Body of pancreas (tissue), 4 donors: ENCODE measurements at regions not wholly inside any gene's neighbourhood (a gene's known extent, or its start where the extent isn't known, plus 50 kb on each side); places are given as distances from the start of the nearest gene placed in this dataset.

Experiments
- ATAC-seq: fragments of 150-250 bp; one replicate; pipeline ENCODE4 v1.9.1; 2016
- DNase-seq, 4 donors: peaks; one replicate each; pipeline ENCODE4 v3.0.0-alpha.2; 2019
- H3K27ac ChIP-seq, 4 donors: fragments of 200-600 bp; sonication (generic); 1 replicate in 3 of 4; 2 replicates in 1 of 4; pipeline versions ENCODE4 v1.5.1 to v1.6.1; 2016 to 2019; ENCODE audit warnings: mild to moderate bottlenecking in 1 of 4, mixed read lengths in 1 of 4, moderate library complexity in 1 of 4
- H3K27me3 ChIP-seq, 2 donors: fragments of 200-600 bp; sonication (generic); one replicate each; pipeline ENCODE4 v1.6.0; 2016; ENCODE audit warnings: mild to moderate bottlenecking in 1 of 2
- H3K36me3 ChIP-seq, 2 donors: fragments of 200-600 bp; sonication (generic); replicated peaks in 1 of 2; 2 replicates each; pipeline ENCODE4 v1.5.1; 2016; ENCODE audit warnings: low read depth in 2 of 2; ENCODE audit not compliant: insufficient read depth in 1 of 2
- H3K4me1 ChIP-seq: fragments of 200-600 bp; sonication (generic); one replicate; pipeline ENCODE4 v1.6.0; 2016
- H3K4me3 ChIP-seq, 2 donors: fragments of 200-600 bp; sonication (generic); 1 replicate in 1 of 2; 2 replicates in 1 of 2; pipeline ENCODE4 v1.5.1; 2016 to 2019
- H3K9me3 ChIP-seq, 3 donors: fragments of 200-600 bp; sonication (generic); 1 replicate in 2 of 3; 2 replicates in 1 of 3; pipeline ENCODE4 v1.5.1; 2016
- CTCF ChIP-seq, 7 experiments: fragments of 450-650 bp in 4 of 7; fragments of 200-600 bp in 3 of 7; sonication (generic) in 3 of 7; IDR thresholded peaks; one replicate each; pipeline ENCODE4 v1.5.1; 2016 to 2019; ENCODE audit warnings: antibody characterized with exemption in 7 of 7
- POLR2A ChIP-seq, 3 donors: fragments of 450-650 bp; IDR thresholded peaks; one replicate each; pipeline ENCODE4 v1.6.1; 2016; ENCODE audit warnings: antibody characterized with exemption in 3 of 3, mild to moderate bottlenecking in 2 of 3
- WGBS, 2 donors: methylation state at CpG; one replicate each; pipeline ENCODE4 v1.1.5; 2017; 5-methylcytosine and 5-hydroxymethylcytosine counted together
- intact Hi-C: fragments of 100-400 bp; cut with DNase I; formaldehyde crosslinking; loops from one replicate; pipeline ENCODE4 v1.15.1; 2023

GRCh38 chr11:109730669-109731068 lies 308.7 kb downstream of the C11orf87 start:
- no peaks in the 10 kb centered on the region for H3K9me3 ChIP-seq
- H3K27ac ChIP-seq: no peak overlapping the region
- H3K4me1 ChIP-seq: no peaks in the 10 kb centered on the region
- ATAC-seq (no peak), DNase-seq (no peak)
- no peaks in the 10 kb centered on the region for H3K27me3 ChIP-seq
- no peak for TF ChIP-seq CTCF (IDR thresholded peaks at IDR 0.05)
- TF ChIP-seq POLR2A (IDR thresholded peaks at IDR 0.05): no peak
- no peaks in the 10 kb centered on the region for H3K36me3 ChIP-seq
- intact Hi-C loops: no loop called here
- no peak overlapping the region for H3K4me3 ChIP-seq
- 50 to 52% methylated on average over 2 of the region's 2 CpGs for WGBS, 2 donors

- no peak for ATAC-seq
- TF ChIP-seq CTCF (IDR thresholded peaks at IDR 0.05) (no peak), POLR2A (IDR thresholded peaks at IDR 0.05) (no peak)
Measured at GRCh38 chr11:109731451-109731850, 309.5 kb downstream of the C11orf87 start.

GRCh38 chr11:109733245-109733644 lies 311.3 kb downstream of the C11orf87 start:
- intact Hi-C loops: no loop called here

More at GRCh38 chr11:109731451-109731850, 309.5 kb downstream of the C11orf87 start:
- Histone ChIP-seq H3K4me1 (no peaks in the 10 kb centered on the region), H3K4me3 (no peak overlapping the region), H3K9me3 (no peaks in the 10 kb centered on the region), H3K36me3 (no peaks in the 10 kb centered on the region), H3K27me3 (no peaks in the 10 kb centered on the region), H3K27ac (no peak overlapping the region)
- 81 to 91% methylated on average over 4 of the region's 4 CpGs for WGBS, 2 donors
- no peak for DNase-seq
- intact Hi-C loops: no loop called here

GRCh38 chr11:109734566-109734965 lies 312.6 kb downstream of the C11orf87 start:
- Histone ChIP-seq H3K4me3 (no peak overlapping the region), H3K36me3 (no peaks in the 10 kb centered on the region), H3K27me3 (no peaks in the 10 kb centered on the region), H3K27ac (no peak overlapping the region), H3K4me1 (no peaks in the 10 kb centered on the region), H3K9me3 (no peaks in the 10 kb centered on the region)
- TF ChIP-seq CTCF (IDR thresholded peaks at IDR 0.05) (no peak), POLR2A (IDR thresholded peaks at IDR 0.05) (no peak)
- 47 to 52% methylated on average over 3 of the region's 3 CpGs for WGBS, 2 donors
- intact Hi-C loops: no loop called here
- DNase-seq (no peak), ATAC-seq (no peak)

More at GRCh38 chr11:109733245-109733644, 311.3 kb downstream of the C11orf87 start:
- Histone ChIP-seq H3K27ac (no peak overlapping the region), H3K4me1 (no peaks in the 10 kb centered on the region), H3K4me3 (no peak overlapping the region), H3K27me3 (no peaks in the 10 kb centered on the region), H3K36me3 (no peaks in the 10 kb centered on the region), H3K9me3 (no peaks in the 10 kb centered on the region)
- no peak for TF ChIP-seq POLR2A (IDR thresholded peaks at IDR 0.05)
- TF ChIP-seq CTCF (IDR thresholded peaks at IDR 0.05): no peak
- ATAC-seq (no peak), DNase-seq (no peak)
- 84 to 95% methylated on average over 1 of the region's 1 CpG for WGBS, 2 donors

- WGBS, 2 donors: 85 to 87% methylated on average over 2 of the region's 2 CpGs
- Histone ChIP-seq H3K36me3 (no peaks in the 10 kb centered on the region), H3K27ac (no peak overlapping the region), H3K4me1 (no peaks in the 10 kb centered on the region), H3K27me3 (no peaks in the 10 kb centered on the region), H3K4me3 (no peak overlapping the region), H3K9me3 (no peaks in the 10 kb centered on the region)
- ATAC-seq: no peak
- no peak for DNase-seq
- intact Hi-C loops: no loop called here
- no peak for TF ChIP-seq CTCF (IDR thresholded peaks at IDR 0.05)
Measured at GRCh38 chr11:109735128-109735527, 313.1 kb downstream of the C11orf87 start.
